Liver (tissue), 8 donors: ENCODE measurements at regions not wholly inside any gene's neighbourhood (a gene's known extent, or its start where the extent isn't known, plus 50 kb on each side); places are given as distances from the start of the nearest gene placed in this dataset.

Experiments
- DNase-seq: peaks from one replicate; pipeline ENCODE4 v3.0.0-alpha.2; 2017; ENCODE audit warnings: low spot score
- H3K27ac ChIP-seq, 2 donors: one replicate each; pipeline ENCODE4 v1.7.0; 2013; ENCODE audit warnings: inconsistent platforms in 2 of 2, low read length in 2 of 2, control low read depth in 1 of 2, low read depth in 1 of 2, mild to moderate bottlenecking in 1 of 2
- H3K27me3 ChIP-seq, 4 donors: one replicate each; pipeline versions ENCODE4 v1.6.1 to v1.7.0; 2013; ENCODE audit warnings: low read length in 3 of 4, inconsistent platforms in 1 of 4, mild to moderate bottlenecking in 1 of 4, moderate library complexity in 1 of 4; ENCODE audit not compliant: control insufficient read depth in 4 of 4, insufficient read depth in 4 of 4
- H3K36me3 ChIP-seq, 4 donors: one replicate each; pipeline versions ENCODE4 v1.6.1 to v1.7.0; 2013; ENCODE audit warnings: low read length in 3 of 4, mild to moderate bottlenecking in 3 of 4, low read depth in 1 of 4, moderate library complexity in 1 of 4; ENCODE audit not compliant: control insufficient read depth in 4 of 4, insufficient read depth in 3 of 4
- H3K4me1 ChIP-seq, 4 donors: one replicate each; pipeline versions ENCODE4 v1.6.1 to v1.7.0; 2013; ENCODE audit warnings: low read length in 3 of 4, mild to moderate bottlenecking in 3 of 4, moderate library complexity in 1 of 4; ENCODE audit not compliant: control insufficient read depth in 4 of 4, insufficient read depth in 4 of 4
- H3K4me3 ChIP-seq, 3 donors: one replicate each; pipeline versions ENCODE4 v1.6.1 to v1.7.0; 2013; ENCODE audit warnings: low read length in 3 of 3, control low read depth in 1 of 3, low read depth in 1 of 3, mild to moderate bottlenecking in 1 of 3
- H3K9ac ChIP-seq, 2 donors: one replicate each; pipeline ENCODE4 v1.7.0; 2013; ENCODE audit warnings: low read length in 2 of 2, mild to moderate bottlenecking in 2 of 2, moderate library complexity in 2 of 2, control low read depth in 1 of 2, low read depth in 1 of 2
- H3K9me3 ChIP-seq, 4 donors: one replicate each; pipeline versions ENCODE4 v1.6.1 to v1.7.0; 2013; ENCODE audit warnings: low read length in 3 of 4; ENCODE audit not compliant: control insufficient read depth in 4 of 4
- ATF3 ChIP-seq: IDR thresholded peaks from 2 replicates; pipeline ENCODE4 v1.6.1; 2016; ENCODE audit warnings: antibody characterized with exemption
- CTCF ChIP-seq: fragments of 150-350 bp; IDR thresholded peaks from 2 replicates; pipeline ENCODE4 v1.5.1; 2017; ENCODE audit warnings: improper control_type of control experiment, low read depth, low read length; ENCODE audit not compliant: missing input control
- GABPA ChIP-seq, 2 donors: IDR thresholded peaks in 1 of 2; conservative IDR thresholded peaks in 1 of 2; 2 replicates each; pipeline ENCODE4 v1.6.1; 2016; ENCODE audit warnings: antibody characterized with exemption in 2 of 2, mild to moderate bottlenecking in 1 of 2, moderate library complexity in 1 of 2
- HNF4A ChIP-seq, 2 donors: conservative IDR thresholded peaks; 2 replicates each; pipeline ENCODE4 v1.6.1; 2016; ENCODE audit warnings: antibody characterized with exemption in 2 of 2, mild to moderate bottlenecking in 2 of 2
- MAX ChIP-seq: IDR thresholded peaks from 2 replicates; pipeline ENCODE4 v1.6.1; 2016; ENCODE audit warnings: antibody characterized with exemption
- NR2F2 ChIP-seq: IDR thresholded peaks from 2 replicates; pipeline ENCODE4 v1.6.1; 2016; ENCODE audit warnings: antibody characterized with exemption
- RAD21 ChIP-seq, 2 donors: IDR thresholded peaks; 2 replicates each; pipeline ENCODE4 v1.6.1; 2016; ENCODE audit warnings: antibody characterized with exemption in 2 of 2, mild to moderate bottlenecking in 2 of 2
- REST ChIP-seq: IDR thresholded peaks from 2 replicates; pipeline ENCODE4 v1.6.1; 2016; ENCODE audit warnings: antibody characterized with exemption, mild to moderate bottlenecking
- RXRA ChIP-seq, 2 donors: IDR thresholded peaks; 2 replicates each; pipeline ENCODE4 v1.6.1; 2017 to 2018; ENCODE audit warnings: antibody characterized with exemption in 2 of 2, mild to moderate bottlenecking in 1 of 2
- SP1 ChIP-seq: IDR thresholded peaks from 2 replicates; pipeline ENCODE4 v1.6.1; 2018; ENCODE audit warnings: antibody characterized with exemption, mild to moderate bottlenecking
- ZBTB33 ChIP-seq: IDR thresholded peaks from 2 replicates; pipeline ENCODE4 v1.6.1; 2016; ENCODE audit warnings: antibody characterized with exemption
- WGBS: extraction: QIAGEN DNeasy Blood & Tissue Kit; methylation state at CpG from one replicate; pipeline ENCODE4 v1.1.7; 2013; 5-methylcytosine and 5-hydroxymethylcytosine counted together
- donor health status: healthy.
- donor health status: healthy.
- donor health status: healthy.
- donor health status: healthy.
- donor health status: healthy.

GRCh38 chr4:3855646-3856045 is 89.5 kb downstream of the ADRA2C start:
- H3K27me3 ChIP-seq, result peaks cover 0 to 4% (median 0%) of the 10 kb centered on the region in 4 donors
- no peak overlapping the region for H3K4me3 ChIP-seq
- H3K36me3 ChIP-seq, result no peaks in the 10 kb centered on the region
- no peak overlapping the region for H3K9ac ChIP-seq
- H3K4me1 ChIP-seq, result no peaks in the 10 kb centered on the region
- H3K9me3 ChIP-seq, result peaks cover 0 to 2% (median 0%) of the 10 kb centered on the region in 4 donors
- no peak for DNase-seq
- TF ChIP-seq RAD21 (IDR thresholded peaks at IDR 0.05) (no peak), NR2F2 (no peak), ZBTB33 (no peak), HNF4A (conservative IDR thresholded peaks at IDR 0.05) (no peak), ATF3 (no peak), REST (no peak)
- 64% methylated on average over 9 of the region's 9 CpGs for WGBS
- H3K27ac ChIP-seq, result no peak overlapping the region

- Histone ChIP-seq H3K27ac (no peak overlapping the region), H3K27me3 (peaks cover 0 to 4% (median 0%) of the 10 kb centered on the region in 4 donors), H3K9ac (no peak overlapping the region), H3K4me1 (no peaks in the 10 kb centered on the region), H3K4me3 (no peak overlapping the region), H3K9me3 (no peaks in the 10 kb centered on the region), H3K36me3 (no peaks in the 10 kb centered on the region)
- TF ChIP-seq SP1 (no peak), RXRA (IDR thresholded peaks at IDR 0.05) (no peak), GABPA (IDR thresholded peaks at IDR 0.05 in 1 of 2, conservative IDR thresholded peaks at IDR 0.05 in 1 of 2) (no peak), MAX (no peak), ZBTB33 (no peak), CTCF (no peak), REST (no peak)
- 61% methylated on average over 8 of the region's 8 CpGs for WGBS
- no peak for DNase-seq
Measured at GRCh38 chr4:3856604-3857204, 90.5 kb downstream of the ADRA2C start.
